DOHH2 (cell line): ENCODE measurements at regions not wholly inside any gene's neighbourhood (a gene's known extent, or its start where the extent isn't known, plus 50 kb on each side); places are given as distances from the start of the nearest gene placed in this dataset.

Source experiments
- H3F3A ChIP-seq: fragments of 200-600 bp; sonication (generic), shearing (Covaris generic); 2 replicates; pipeline ENCODE4 v1.6.0; 2016; ENCODE audit warnings: antibody characterized with exemption, mild to moderate bottlenecking; ENCODE audit not compliant: control insufficient read depth, insufficient read depth
- H3K27ac ChIP-seq: fragments of 200-600 bp; sonication (generic); 2 replicates; pipeline ENCODE4 v1.5.1; 2014; ENCODE audit warnings: low read depth, mild to moderate bottlenecking, low read length, moderate library complexity
- H3K27me3 ChIP-seq: fragments of 200-600 bp; sonication (generic); 2 replicates; pipeline ENCODE4 v1.6.1; 2014; ENCODE audit warnings: mild to moderate bottlenecking, low read length, mixed read lengths; ENCODE audit not compliant: control insufficient read depth
- H3K36me3 ChIP-seq: fragments of 200-600 bp; sonication (generic); 2 replicates; pipeline ENCODE4 v1.6.1; 2014; ENCODE audit warnings: mild to moderate bottlenecking, low read length, moderate library complexity, mixed read lengths; ENCODE audit not compliant: control insufficient read depth
- H3K4me1 ChIP-seq: fragments of 200-600 bp; sonication (generic); 2 replicates; pipeline ENCODE4 v1.6.1; 2014; ENCODE audit warnings: mild to moderate bottlenecking, low read length, mixed read lengths; ENCODE audit not compliant: control insufficient read depth
- H3K4me2 ChIP-seq: fragments of 200-600 bp; sonication (generic); 2 replicates; pipeline ENCODE4 v1.6.0; 2014; ENCODE audit warnings: mild to moderate bottlenecking, low read length, moderate library complexity
- H3K4me3 ChIP-seq: fragments of 200-600 bp; sonication (generic); 2 replicates; pipeline ENCODE4 v1.5.1; 2014; ENCODE audit warnings: mild to moderate bottlenecking, low read length, mixed read lengths
- H3K79me2 ChIP-seq: fragments of 200-600 bp; sonication (generic); 2 replicates; pipeline ENCODE4 v1.6.1; 2014; ENCODE audit warnings: mild to moderate bottlenecking, low read length, mixed read lengths; ENCODE audit not compliant: control insufficient read depth
- H3K9me2 ChIP-seq: fragments of 200-600 bp; sonication (generic); replicated peaks from 2 replicates; pipeline ENCODE4 v1.6.1; 2014; ENCODE audit warnings: mild to moderate bottlenecking, low read length, mixed read lengths; ENCODE audit not compliant: control insufficient read depth
- H3K9me3 ChIP-seq: fragments of 200-600 bp; sonication (generic); 2 replicates; pipeline ENCODE4 v1.6.1; 2014; ENCODE audit warnings: antibody characterized with exemption, low read length, mixed read lengths; ENCODE audit not compliant: control insufficient read depth, insufficient read depth
- H4K20me1 ChIP-seq: fragments of 200-600 bp; sonication (generic); 2 replicates; pipeline ENCODE4 v1.6.0; 2014; ENCODE audit warnings: low read depth, mild to moderate bottlenecking, antibody characterized with exemption, low read length, moderate library complexity; ENCODE audit not compliant: control insufficient read depth, insufficient read depth
- EZH2phosphoT487 ChIP-seq: fragments of 200-600 bp; sonication (generic); IDR thresholded peaks from 2 replicates; pipeline ENCODE4 v1.6.1; 2017; ENCODE audit warnings: borderline replicate concordance, mild to moderate bottlenecking, antibody characterized with exemption, low read length, moderate library complexity, mixed read lengths
- TF ChIP-seq, protein P1 (sequence below): fragments of 200-600 bp; sonication (generic); IDR thresholded peaks from one replicate; pipeline ENCODE4 v1.5.1; 2014; ENCODE audit warnings: antibody characterized with exemption, mild to moderate bottlenecking, low read depth, low read length; ENCODE audit not compliant: poor library complexity, severe bottlenecking

DNA sequence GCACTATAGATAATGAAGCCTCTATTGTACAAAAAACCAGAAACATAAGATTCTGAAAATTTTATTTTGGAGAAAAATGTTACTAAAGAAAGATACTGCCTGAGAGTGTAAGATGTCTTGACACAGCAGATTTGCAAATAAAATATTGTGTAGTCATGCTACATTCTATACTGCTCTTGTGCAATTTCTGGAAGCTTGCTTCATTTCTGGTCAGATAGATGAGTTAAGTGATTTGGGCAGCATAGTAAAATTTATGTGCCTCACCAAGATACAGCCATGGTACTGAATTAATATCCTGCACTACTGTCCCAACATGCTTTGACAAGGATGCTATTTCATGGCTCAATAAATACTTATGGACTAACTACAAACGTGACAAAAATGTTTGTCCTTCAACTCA, 55.1 kb upstream of the STARD13 start:
- no peaks in the 10 kb centered on the region for H3K27me3 ChIP-seq
- H4K20me1 ChIP-seq, result no peaks in the 10 kb centered on the region
- H3K4me3 ChIP-seq, result no peak overlapping the region
- no peaks in the 10 kb centered on the region for H3K9me2 ChIP-seq
- no peaks in the 10 kb centered on the region for H3K4me1 ChIP-seq
- TF ChIP-seq, protein P1, sequence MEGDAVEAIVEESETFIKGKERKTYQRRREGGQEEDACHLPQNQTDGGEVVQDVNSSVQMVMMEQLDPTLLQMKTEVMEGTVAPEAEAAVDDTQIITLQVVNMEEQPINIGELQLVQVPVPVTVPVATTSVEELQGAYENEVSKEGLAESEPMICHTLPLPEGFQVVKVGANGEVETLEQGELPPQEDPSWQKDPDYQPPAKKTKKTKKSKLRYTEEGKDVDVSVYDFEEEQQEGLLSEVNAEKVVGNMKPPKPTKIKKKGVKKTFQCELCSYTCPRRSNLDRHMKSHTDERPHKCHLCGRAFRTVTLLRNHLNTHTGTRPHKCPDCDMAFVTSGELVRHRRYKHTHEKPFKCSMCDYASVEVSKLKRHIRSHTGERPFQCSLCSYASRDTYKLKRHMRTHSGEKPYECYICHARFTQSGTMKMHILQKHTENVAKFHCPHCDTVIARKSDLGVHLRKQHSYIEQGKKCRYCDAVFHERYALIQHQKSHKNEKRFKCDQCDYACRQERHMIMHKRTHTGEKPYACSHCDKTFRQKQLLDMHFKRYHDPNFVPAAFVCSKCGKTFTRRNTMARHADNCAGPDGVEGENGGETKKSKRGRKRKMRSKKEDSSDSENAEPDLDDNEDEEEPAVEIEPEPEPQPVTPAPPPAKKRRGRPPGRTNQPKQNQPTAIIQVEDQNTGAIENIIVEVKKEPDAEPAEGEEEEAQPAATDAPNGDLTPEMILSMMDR, result no peak
- TF ChIP-seq EZH2phosphoT487, result no peak
- H3K79me2 ChIP-seq, result no peaks in the 10 kb centered on the region
- no peak overlapping the region for H3K4me2 ChIP-seq
- no peaks in the 10 kb centered on the region for H3K36me3 ChIP-seq
- no peak overlapping the region for H3K27ac ChIP-seq
- H3K9me3 ChIP-seq, result no peaks in the 10 kb centered on the region
- H3F3A ChIP-seq, result no peaks in the 10 kb centered on the region

DNA sequence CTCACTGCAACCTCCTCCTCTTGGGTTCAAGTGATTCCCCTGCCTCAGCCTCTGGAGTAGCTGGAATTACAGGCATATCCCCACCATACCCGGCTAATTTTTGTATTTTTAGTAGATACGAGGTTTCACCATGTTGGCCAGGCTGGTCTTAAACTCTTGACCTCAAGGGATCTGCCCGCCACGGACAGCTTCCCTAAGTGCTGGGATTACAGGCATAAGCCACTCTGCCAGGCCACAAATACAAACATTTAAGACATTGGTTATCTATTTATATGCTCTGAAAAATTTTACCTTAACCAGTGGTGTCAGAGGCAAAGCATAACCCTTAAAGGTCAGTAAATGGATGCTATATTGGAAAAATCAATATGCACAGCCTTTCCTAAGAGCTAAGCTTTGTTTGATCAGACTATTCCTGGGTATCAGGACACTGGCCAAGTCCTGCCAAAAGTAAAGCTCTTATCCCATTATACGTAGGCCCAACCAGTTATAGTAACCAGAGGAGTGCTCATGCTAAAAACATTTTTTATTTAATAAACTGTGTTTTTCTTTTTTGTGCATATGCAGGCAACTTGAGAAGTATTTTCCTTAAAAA, 56.4 kb upstream of the STARD13 start:
- TF ChIP-seq EZH2phosphoT487, result no peak
- TF ChIP-seq, protein P1, result no peak
- no peaks in the 10 kb centered on the region for H3F3A ChIP-seq
- H3K4me1 ChIP-seq, result no peaks in the 10 kb centered on the region
- no peaks in the 10 kb centered on the region for H3K9me3 ChIP-seq
- no peak overlapping the region for H3K27ac ChIP-seq
- no peaks in the 10 kb centered on the region for H3K79me2 ChIP-seq
- no peaks in the 10 kb centered on the region for H3K36me3 ChIP-seq
- no peak overlapping the region for H3K4me2 ChIP-seq
- no peak overlapping the region for H3K4me3 ChIP-seq
- H4K20me1 ChIP-seq, result no peaks in the 10 kb centered on the region
- H3K9me2 ChIP-seq, result no peaks in the 10 kb centered on the region
- no peaks in the 10 kb centered on the region for H3K27me3 ChIP-seq

DNA sequence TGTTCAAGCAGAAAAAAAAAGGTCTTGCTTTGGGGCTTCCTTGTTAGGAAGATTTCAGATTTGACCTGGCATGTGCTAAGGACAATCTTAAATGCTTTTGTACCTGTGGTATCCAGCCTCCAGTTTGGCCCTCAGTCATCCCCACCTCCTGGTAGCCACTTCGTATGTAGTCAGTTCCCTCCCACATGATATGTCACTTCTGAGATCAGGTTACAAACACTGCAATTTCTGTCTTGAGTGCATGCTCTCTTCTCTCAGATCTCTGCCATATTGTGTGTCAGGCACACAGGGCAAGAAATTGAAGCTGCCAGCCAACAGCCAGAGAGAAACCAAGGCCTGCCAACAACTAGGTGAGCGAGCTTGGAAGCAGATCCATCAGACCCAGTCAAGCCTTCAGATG, 60.3 kb upstream of the STARD13 start:
- Histone ChIP-seq H4K20me1 (no peaks in the 10 kb centered on the region), H3K4me2 (no peak overlapping the region), H3K27me3 (no peaks in the 10 kb centered on the region), H3F3A (no peaks in the 10 kb centered on the region), H3K4me1 (no peaks in the 10 kb centered on the region), H3K4me3 (no peak overlapping the region), H3K27ac (no peak overlapping the region), H3K9me3 (no peaks in the 10 kb centered on the region), H3K36me3 (no peaks in the 10 kb centered on the region), H3K79me2 (no peaks in the 10 kb centered on the region), H3K9me2 (no peaks in the 10 kb centered on the region)
- TF ChIP-seq, protein P1, result no peak
- TF ChIP-seq EZH2phosphoT487, result no peak

DNA sequence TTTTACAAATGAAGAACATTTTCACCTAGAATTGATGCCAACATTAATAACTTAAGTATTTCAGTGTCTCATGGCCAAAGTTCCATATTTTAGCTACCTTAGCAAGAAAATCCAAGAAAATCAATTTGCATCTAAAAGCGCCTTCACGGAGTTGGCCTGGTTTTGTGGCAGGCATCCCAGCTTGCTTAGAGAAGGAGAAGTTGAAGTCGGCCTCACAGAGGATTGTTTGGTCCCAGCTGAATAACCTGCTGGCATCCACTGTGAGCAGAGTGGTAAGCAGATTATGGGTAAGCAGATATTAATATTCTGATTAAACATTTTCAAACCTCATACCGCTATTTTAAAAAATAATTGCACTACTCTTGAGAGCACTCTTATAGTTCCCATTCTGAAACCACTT, 62.3 kb upstream of the STARD13 start:
- TF ChIP-seq, protein P1, result no peak
- no peak for TF ChIP-seq EZH2phosphoT487
- Histone ChIP-seq H3K4me3 (no peak overlapping the region), H3K9me3 (no peaks in the 10 kb centered on the region), H3K4me1 (no peaks in the 10 kb centered on the region), H3K27ac (no peak overlapping the region), H3K9me2 (no peaks in the 10 kb centered on the region), H3K4me2 (no peak overlapping the region), H3K79me2 (no peaks in the 10 kb centered on the region), H4K20me1 (no peaks in the 10 kb centered on the region), H3K27me3 (no peaks in the 10 kb centered on the region), H3K36me3 (no peaks in the 10 kb centered on the region), H3F3A (no peaks in the 10 kb centered on the region)
